ENCODE measurements at regions not wholly inside any gene's neighbourhood (a gene's known extent, or its start where the extent isn't known, plus 50 kb on each side); places are given as distances from the start of the nearest gene placed in this dataset.
"Not testable (repeated sequence)": the region's sequence is repeated elsewhere in the genome, so short reads cannot be mapped to it uniquely, and the experiment has no call there.

DNA sequence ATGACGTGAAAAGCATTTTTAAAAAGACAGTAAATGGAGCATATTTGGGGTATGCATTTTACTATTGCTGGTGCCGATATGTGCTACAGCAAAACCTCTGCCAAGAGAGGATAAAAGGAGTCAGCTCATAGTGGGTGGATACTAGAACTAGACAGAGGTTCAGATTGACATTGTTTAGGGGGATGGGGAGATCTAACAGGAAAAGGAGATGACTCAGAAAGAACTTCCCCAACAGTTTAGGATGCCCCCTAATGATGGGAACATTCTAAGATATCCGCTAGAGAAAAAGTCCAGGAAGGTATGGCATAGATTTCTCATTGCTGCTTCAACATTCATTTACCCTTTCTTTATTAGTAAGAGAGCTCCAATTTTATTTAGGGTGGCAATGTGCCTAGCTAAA lies 110.5 kb upstream of the CLEC14A start:
- Histone ChIP-seq H3K79me2 (ENCODE audit: insufficient read depth) (no peaks in the 10 kb centered on the region), H4K20me1 (ENCODE audit: insufficient read depth) (no peaks in the 10 kb centered on the region), H3K9me3 (ENCODE audit: low read depth) (no peaks in the 10 kb centered on the region), H3K27me3 (replicated peaks; ENCODE audit: insufficient read depth) (no peaks in the 10 kb centered on the region), H3K4me1 (ENCODE audit: insufficient read depth) (no peaks in the 10 kb centered on the region), H3K36me3 (ENCODE audit: low read depth) (no peaks in the 10 kb centered on the region), H3K4me3 (no peak overlapping the region), H3K9ac (no peak overlapping the region), H3F3A (ENCODE audit: insufficient read depth) (no peaks in the 10 kb centered on the region), H3K9me2 (ENCODE audit: insufficient read depth) (no peaks in the 10 kb centered on the region), H3K27ac (no peak overlapping the region), H2AFZ (no peak overlapping the region), H3K4me2 (ENCODE audit: unreplicated experiment) (no peak overlapping the region)
- DNase-seq, result no peak
- no peak for TF ChIP-seq EZH2 (IDR thresholded peaks at IDR 0.05; ENCODE audit: insufficient read depth, poor library complexity, severe bottlenecking)
- no peak for TF ChIP-seq EZH2phosphoT487 (IDR thresholded peaks at IDR 0.05; ENCODE audit: insufficient read depth, low read depth)
- 77 to 81% methylated on average over 3 of the region's 3 CpGs for WGBS, 2 experiments (ENCODE audit: low coverage in 1 of 2, low lambda C conversion rate in 2 of 2, missing lambda C conversion rate in 2 of 2)
- in situ Hi-C loops (cut with MboI), result no loop called here

DNA sequence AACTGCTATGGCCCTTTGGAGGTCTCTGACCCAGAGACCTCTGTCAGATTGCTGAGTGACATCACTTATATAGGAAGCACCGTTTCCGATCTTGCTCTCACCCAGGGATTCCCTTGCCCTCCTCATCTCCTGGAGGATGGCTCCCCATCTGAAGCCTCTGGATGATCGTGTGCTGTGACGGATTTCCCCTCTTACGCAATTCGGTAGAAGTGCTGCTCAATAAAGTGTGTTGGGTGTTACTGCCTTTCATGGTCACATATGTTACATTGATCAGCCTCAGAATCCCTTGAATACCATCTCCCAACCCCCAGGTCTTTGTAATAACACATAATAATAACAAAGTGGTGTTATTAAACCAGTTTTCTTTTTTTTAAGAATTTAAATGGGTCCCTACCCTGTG lies 107.3 kb upstream of the CLEC14A start:
- TF ChIP-seq EZH2 (IDR thresholded peaks at IDR 0.05; ENCODE audit: insufficient read depth, poor library complexity, severe bottlenecking) (no peak), EZH2phosphoT487 (IDR thresholded peaks at IDR 0.05; ENCODE audit: insufficient read depth, low read depth) (no peak)
- Histone ChIP-seq H3F3A (ENCODE audit: insufficient read depth) (peaks cover 1% of the 10 kb centered on the region), H2AFZ (no peak overlapping the region), H3K4me2 (ENCODE audit: unreplicated experiment) (no peak overlapping the region), H3K79me2 (ENCODE audit: insufficient read depth) (no peaks in the 10 kb centered on the region), H3K36me3 (ENCODE audit: low read depth) (no peaks in the 10 kb centered on the region), H3K4me3 (no peak overlapping the region), H4K20me1 (ENCODE audit: insufficient read depth) (no peaks in the 10 kb centered on the region), H3K27ac (no peak overlapping the region), H3K4me1 (ENCODE audit: insufficient read depth) (no peaks in the 10 kb centered on the region), H3K9me2 (ENCODE audit: insufficient read depth) (no peaks in the 10 kb centered on the region), H3K27me3 (replicated peaks; ENCODE audit: insufficient read depth) (no peaks in the 10 kb centered on the region), H3K9me3 (ENCODE audit: low read depth) (no peaks in the 10 kb centered on the region), H3K9ac (no peak overlapping the region)
- in situ Hi-C loops (cut with MboI), result no loop called here
- whole genome bisulfite sequencing, 2 experiments (ENCODE audit: low coverage in 1 of 2, low lambda C conversion rate in 2 of 2, missing lambda C conversion rate in 2 of 2), result 92 to 94% methylated on average over 6 of the region's 6 CpGs
- no peak for DNase-seq

DNA sequence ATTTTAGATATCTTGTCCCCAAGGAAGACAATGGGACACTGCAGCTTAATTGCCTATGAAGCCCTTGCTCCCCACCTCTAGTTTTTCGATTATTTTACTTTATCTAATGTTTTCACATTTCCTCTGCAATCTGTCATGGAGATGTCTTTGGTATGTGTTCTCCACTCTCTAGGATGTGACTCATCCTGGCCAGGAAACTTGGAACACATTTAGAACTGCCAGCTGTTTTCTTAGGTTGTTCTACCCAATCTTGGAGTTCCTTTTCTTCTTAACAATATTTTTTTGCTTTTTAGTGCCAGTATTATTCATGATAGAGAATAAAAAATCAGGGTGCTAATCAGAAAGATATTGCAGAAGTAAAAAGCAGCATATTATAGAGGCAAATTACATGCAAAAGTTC lies 101.7 kb upstream of the CLEC14A start:
- no peaks in the 10 kb centered on the region for H3K27me3 ChIP-seq (replicated peaks; ENCODE audit: insufficient read depth)
- DNase-seq, result peak; percentile 88
- H3K9me2 ChIP-seq (ENCODE audit: insufficient read depth), result no peaks in the 10 kb centered on the region
- in situ Hi-C loops (cut with MboI), result no loop called here
- no peaks in the 10 kb centered on the region for H3K79me2 ChIP-seq (ENCODE audit: insufficient read depth)
- no peak overlapping the region for H3K9ac ChIP-seq
- no peaks in the 10 kb centered on the region for H4K20me1 ChIP-seq (ENCODE audit: insufficient read depth)
- H3K27ac ChIP-seq, result peak overlapping the region; percentile 16
- no peaks in the 10 kb centered on the region for H3K9me3 ChIP-seq (ENCODE audit: low read depth)
- TF ChIP-seq EZH2 (IDR thresholded peaks at IDR 0.05; ENCODE audit: insufficient read depth, poor library complexity, severe bottlenecking) (no peak), EZH2phosphoT487 (IDR thresholded peaks at IDR 0.05; ENCODE audit: insufficient read depth, low read depth) (no peak)
- WGBS, 2 experiments (ENCODE audit: low coverage in 1 of 2, low lambda C conversion rate in 2 of 2, missing lambda C conversion rate in 2 of 2), result 0% methylated on average over 1 of the region's 1 CpG
- no peaks in the 10 kb centered on the region for H3K36me3 ChIP-seq (ENCODE audit: low read depth)
- H3K4me1 ChIP-seq (ENCODE audit: insufficient read depth), result peaks cover 15% of the 10 kb centered on the region
- H3K4me3 ChIP-seq, result no peak overlapping the region
- peaks cover 8% of the 10 kb centered on the region for H3F3A ChIP-seq (ENCODE audit: insufficient read depth)
- no peak overlapping the region for H2AFZ ChIP-seq
- peak overlapping the region; percentile 63 for H3K4me2 ChIP-seq (ENCODE audit: unreplicated experiment)

DNA sequence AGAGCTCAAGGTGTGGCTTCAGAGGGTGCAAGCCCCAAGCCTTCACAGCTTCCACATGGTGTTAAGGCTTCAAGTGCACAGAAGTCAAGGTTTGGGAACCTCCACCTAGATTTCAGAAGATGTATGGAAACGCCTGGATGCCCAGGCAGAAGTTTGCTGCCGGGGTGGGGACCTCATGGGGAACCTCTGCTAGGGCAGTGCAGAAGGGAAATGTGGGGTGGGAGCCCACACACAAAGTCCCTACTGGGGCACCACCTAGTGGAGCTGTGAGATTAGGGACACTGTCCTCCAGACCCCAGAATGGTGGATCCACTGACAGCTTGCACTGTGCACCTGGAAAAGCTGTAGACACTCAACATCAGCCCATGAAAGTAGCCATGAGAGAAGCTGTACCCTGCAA lies 99.6 kb upstream of the CLEC14A start:
- DNase-seq; H3K27ac ChIP-seq; H4K20me1 ChIP-seq (ENCODE audit: insufficient read depth); in situ Hi-C loops (cut with MboI); H2AFZ ChIP-seq; H3K9me3 ChIP-seq (ENCODE audit: low read depth); H3K4me3 ChIP-seq; H3K4me2 ChIP-seq (ENCODE audit: unreplicated experiment); H3K9ac ChIP-seq; H3K79me2 ChIP-seq (ENCODE audit: insufficient read depth); H3K36me3 ChIP-seq (ENCODE audit: low read depth); H3K9me2 ChIP-seq (ENCODE audit: insufficient read depth); H3K27me3 ChIP-seq (replicated peaks; ENCODE audit: insufficient read depth); H3F3A ChIP-seq (ENCODE audit: insufficient read depth): not testable (repeated sequence)
- H3K4me1 ChIP-seq (ENCODE audit: insufficient read depth), result peaks cover 15% of the 10 kb centered on the region
- 88 to 97% methylated on average over 2 of the region's 2 CpGs for WGBS, 2 experiments (ENCODE audit: low coverage in 1 of 2, low lambda C conversion rate in 2 of 2, missing lambda C conversion rate in 2 of 2)

DNA sequence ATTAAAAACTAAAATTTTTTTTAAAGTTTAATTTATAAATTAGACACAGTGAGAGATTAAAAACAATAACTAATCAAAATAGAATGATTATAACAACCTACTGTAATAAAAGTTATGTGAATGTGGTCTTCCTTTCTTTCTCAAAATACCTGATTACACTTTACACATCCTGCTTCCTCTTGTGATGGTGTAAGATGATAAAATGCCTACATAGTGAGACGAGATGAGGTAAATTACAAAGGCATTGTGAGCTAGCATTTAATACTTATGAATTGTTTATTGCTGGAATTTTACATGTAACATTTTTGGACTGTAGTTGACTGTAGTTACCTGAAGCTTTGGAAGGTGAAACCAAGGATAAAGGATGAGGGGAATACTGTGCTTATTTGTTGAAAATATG lies 94.2 kb upstream of the CLEC14A start:
- no peak for DNase-seq
- in situ Hi-C loops (cut with MboI), result no loop called here
- Histone ChIP-seq H3K36me3 (ENCODE audit: low read depth) (no peaks in the 10 kb centered on the region), H3K79me2 (ENCODE audit: insufficient read depth) (no peaks in the 10 kb centered on the region), H3K4me2 (ENCODE audit: unreplicated experiment) (no peak overlapping the region), H3K9me2 (ENCODE audit: insufficient read depth) (no peaks in the 10 kb centered on the region), H3K27me3 (replicated peaks; ENCODE audit: insufficient read depth) (no peaks in the 10 kb centered on the region), H3K4me1 (ENCODE audit: insufficient read depth) (no peaks in the 10 kb centered on the region), H3K9ac (no peak overlapping the region), H2AFZ (no peak overlapping the region), H3K27ac (no peak overlapping the region), H3F3A (ENCODE audit: insufficient read depth) (no peaks in the 10 kb centered on the region), H3K9me3 (ENCODE audit: low read depth) (no peaks in the 10 kb centered on the region), H3K4me3 (no peak overlapping the region), H4K20me1 (ENCODE audit: insufficient read depth) (no peaks in the 10 kb centered on the region)
- TF ChIP-seq EZH2phosphoT487 (IDR thresholded peaks at IDR 0.05; ENCODE audit: insufficient read depth, low read depth) (no peak), EZH2 (IDR thresholded peaks at IDR 0.05; ENCODE audit: insufficient read depth, poor library complexity, severe bottlenecking) (no peak)
- WGBS, 2 experiments (ENCODE audit: low coverage in 1 of 2, low lambda C conversion rate in 2 of 2, missing lambda C conversion rate in 2 of 2), result 68 to 73% methylated on average over 1 of the region's 1 CpG

All from GM23248 (cell line).